Stimulated activated naive CD8-positive, alpha-beta T cell treated with anti-CD3 and anti-CD28 coated beads, Interleukin-15, Interleukin-2, amounts not matched to agents 100 U/mL and 50 U/mL, for 24 hours (primary cell): ENCODE measurements at regions not wholly inside any gene's neighbourhood (a gene's known extent, or its start where the extent isn't known, plus 50 kb on each side); places are given as distances from the start of the nearest gene placed in this dataset.
"Not testable (repeated sequence)": the region's sequence is repeated elsewhere in the genome, so short reads cannot be mapped to it uniquely, and the experiment has no call there.

Experiments
- ATAC-seq: fragments of 150-1000 bp; cut with Tn5 transposase; one replicate; pipeline ENCODE4 v1.10.0; 2021
- DNase-seq: peaks from one replicate; pipeline ENCODE4 v3.0.0; 2021

- DNase-seq = no peak
- no peak for ATAC-seq
These were observed 233.0 kb upstream of the MAD2L1 start for GRCh38 chr4:120299631-120300030.

- DNase-seq = no peak
- ATAC-seq = no peak
These were observed 226.7 kb upstream of the MAD2L1 start for GRCh38 chr4:120293341-120293740.

- DNase-seq (no peak), ATAC-seq (no peak)
These were observed 224.9 kb upstream of the MAD2L1 start for GRCh38 chr4:120291541-120291940.

GRCh38 chr4:120290553-120290952 is 223.9 kb upstream of the MAD2L1 start:
- no peak for DNase-seq
- no peak for ATAC-seq

GRCh38 chr4:120286813-120287212 is 220.2 kb upstream of the MAD2L1 start:
- no peak for ATAC-seq
- no peak for DNase-seq

- no peak for ATAC-seq
- DNase-seq = no peak
These were observed 214.9 kb upstream of the MAD2L1 start for GRCh38 chr4:120281581-120281980.

- ATAC-seq (no peak), DNase-seq (no peak)
These were observed 210.7 kb upstream of the MAD2L1 start for GRCh38 chr4:120277391-120277790.

GRCh38 chr4:120266602-120267001 is 200.0 kb upstream of the MAD2L1 start:
- ATAC-seq (no peak), DNase-seq (no peak)

- ATAC-seq (no peak), DNase-seq (no peak)
These were observed 197.0 kb upstream of the MAD2L1 start for GRCh38 chr4:120263618-120264017.

- no peak for DNase-seq
- ATAC-seq = no peak
These were observed 194.5 kb upstream of the MAD2L1 start for GRCh38 chr4:120261117-120261516.

- DNase-seq, ATAC-seq: not testable (repeated sequence)
These were observed 189.6 kb upstream of the MAD2L1 start for GRCh38 chr4:120256112-120256775.

- no peak for ATAC-seq
- DNase-seq = no peak
These were observed 171.8 kb upstream of the MAD2L1 start for GRCh38 chr4:120238277-120238973.

GRCh38 chr4:120236873-120237272 is 170.2 kb upstream of the MAD2L1 start:
- DNase-seq = no peak
- no peak for ATAC-seq

GRCh38 chr4:120232050-120232449 is 165.4 kb upstream of the MAD2L1 start:
- ATAC-seq (no peak), DNase-seq (no peak)

GRCh38 chr4:120228086-120228485 is 161.4 kb upstream of the MAD2L1 start:
- DNase-seq (no peak), ATAC-seq (no peak)

GRCh38 chr4:120227554-120227953 is 160.9 kb upstream of the MAD2L1 start:
- no peak for DNase-seq
- ATAC-seq = no peak

GRCh38 chr4:120225527-120225926 is 158.9 kb upstream of the MAD2L1 start:
- ATAC-seq (no peak), DNase-seq (no peak)

- no peak for DNase-seq
- no peak for ATAC-seq
These were observed 152.3 kb upstream of the MAD2L1 start for GRCh38 chr4:120218981-120219380.

GRCh38 chr4:120215350-120215749 is 148.7 kb upstream of the MAD2L1 start:
- no peak for DNase-seq
- no peak for ATAC-seq

GRCh38 chr4:120211408-120212015 is 144.9 kb upstream of the MAD2L1 start:
- ATAC-seq (no peak), DNase-seq (no peak)

- ATAC-seq (no peak), DNase-seq (no peak)
These were observed 143.1 kb upstream of the MAD2L1 start for GRCh38 chr4:120209706-120210105.

GRCh38 chr4:120207021-120207420 is 140.4 kb upstream of the MAD2L1 start:
- no peak for ATAC-seq
- no peak for DNase-seq

- DNase-seq (no peak), ATAC-seq (no peak)
These were observed 135.6 kb upstream of the MAD2L1 start for GRCh38 chr4:120202222-120202621.
